ENCODE measurements at regions not wholly inside any gene's neighbourhood (a gene's known extent, or its start where the extent isn't known, plus 50 kb on each side); places are given as distances from the start of the nearest gene placed in this dataset.
"Not testable (repeated sequence)": the region's sequence is repeated elsewhere in the genome, so short reads cannot be mapped to it uniquely, and the experiment has no call there.

DNA sequence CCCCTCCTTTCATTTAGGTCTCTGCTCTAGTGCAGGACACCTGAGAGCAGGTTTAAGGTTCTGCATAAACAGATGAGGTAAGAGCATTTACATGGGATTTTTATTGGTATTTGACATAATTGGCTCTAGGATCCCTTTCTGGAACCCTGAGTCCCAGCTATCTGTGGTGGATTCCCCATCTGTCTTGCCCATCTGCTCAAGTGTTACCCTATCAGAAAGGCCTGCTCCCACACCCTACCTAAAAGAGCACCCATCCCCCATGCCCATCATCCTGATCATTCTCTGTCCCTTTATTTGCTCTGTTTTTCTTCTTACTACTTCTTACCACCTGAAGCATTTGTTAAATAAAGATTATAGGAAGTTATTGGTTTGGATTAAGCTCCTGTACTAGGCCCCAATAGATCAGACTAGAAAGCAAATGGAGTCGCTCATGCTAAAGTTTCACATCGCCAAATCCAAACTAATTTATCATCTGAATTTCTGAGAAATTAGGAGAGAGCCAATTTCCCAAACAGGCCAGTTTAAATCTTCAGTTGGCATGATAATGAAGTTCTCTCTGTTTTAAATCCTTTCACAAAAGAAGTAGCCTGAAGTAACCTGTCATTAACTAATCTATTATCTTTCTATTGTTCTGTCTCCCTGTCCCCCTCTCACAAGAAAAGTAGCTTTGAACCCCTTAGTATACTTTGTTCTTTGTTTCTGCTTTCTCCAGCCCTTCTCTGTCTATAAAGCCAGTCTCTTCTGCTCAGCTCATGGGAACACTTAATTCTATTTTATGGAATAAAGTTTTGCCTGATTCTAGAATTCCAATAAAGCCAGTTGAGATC, 178.6 kb downstream of the ZNF674 start:
- no peak for DNase-seq

DNA sequence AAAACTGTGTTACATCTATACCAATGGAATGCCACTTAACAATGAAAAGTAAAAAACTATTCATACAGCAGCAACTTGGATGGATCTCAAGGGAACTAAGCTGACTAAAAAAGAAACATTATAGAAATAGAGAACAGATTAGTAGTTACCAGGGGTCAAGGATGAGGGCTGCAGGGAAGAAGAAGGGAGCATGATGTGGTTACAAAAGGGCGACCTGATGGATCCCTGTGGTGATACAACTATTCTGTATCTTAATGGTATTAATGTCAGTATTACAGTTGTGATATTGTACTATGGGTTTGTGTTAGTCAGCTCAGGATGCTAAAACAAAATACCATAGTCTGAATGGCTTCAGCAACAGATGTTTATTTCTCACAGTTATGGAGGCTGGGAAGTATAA, 190.7 kb downstream of the ZNF674 start:
- no peak for DNase-seq

DNA sequence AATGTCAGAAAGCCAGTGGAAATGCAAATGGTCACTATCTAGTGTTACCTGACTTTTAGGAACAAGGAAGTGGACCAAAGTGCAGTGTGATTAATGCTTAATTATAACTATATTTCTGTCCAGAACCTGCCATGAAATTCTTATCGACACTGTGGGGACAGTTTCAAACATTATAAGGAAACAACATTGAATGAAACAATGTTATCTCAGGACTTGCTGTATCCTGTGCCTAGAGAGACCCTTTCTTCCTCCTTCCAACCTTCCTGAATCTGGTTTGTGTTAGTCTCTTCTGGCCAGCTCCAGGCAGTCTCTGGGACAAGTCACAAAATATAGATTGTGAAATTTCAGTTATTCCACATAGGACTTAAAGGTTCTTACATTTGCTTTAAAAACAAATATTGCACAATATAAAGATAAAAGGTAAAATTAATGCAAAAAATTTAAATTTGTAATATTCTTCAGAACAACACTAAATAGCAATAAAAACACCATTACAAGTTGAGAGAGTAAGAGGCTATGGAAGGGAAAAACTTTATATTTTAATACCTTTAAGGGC, 203.4 kb downstream of the ZNF674 start:
- DNase-seq: no peak

DNA sequence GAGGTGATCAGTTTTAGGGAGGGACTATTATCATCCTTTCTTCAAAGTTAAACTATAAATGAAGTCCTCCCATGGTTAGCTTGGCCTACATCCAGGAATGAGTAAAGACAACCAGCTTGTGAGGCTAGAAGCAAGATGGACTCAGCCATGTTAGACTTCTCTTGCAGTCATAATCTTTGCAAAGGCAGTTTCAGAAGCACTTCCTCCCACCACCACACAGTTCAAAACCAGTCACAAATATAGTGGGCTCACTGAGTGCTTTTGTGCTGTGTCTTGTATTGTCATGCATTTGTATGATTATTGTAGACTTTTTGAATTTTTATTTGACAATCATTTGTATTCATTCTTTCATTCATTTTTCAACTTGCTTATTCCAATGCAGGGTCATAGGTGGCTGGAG, 204.5 kb downstream of the ZNF674 start:
- no peak for DNase-seq

- no peak for DNase-seq
Measured at GRCh38 chrX:46333550-46333949, 211.7 kb downstream of the ZNF674 start.

GRCh38 chrX:46330981-46331380, 214.2 kb downstream of the ZNF674 start:
- no peak for DNase-seq

DNA sequence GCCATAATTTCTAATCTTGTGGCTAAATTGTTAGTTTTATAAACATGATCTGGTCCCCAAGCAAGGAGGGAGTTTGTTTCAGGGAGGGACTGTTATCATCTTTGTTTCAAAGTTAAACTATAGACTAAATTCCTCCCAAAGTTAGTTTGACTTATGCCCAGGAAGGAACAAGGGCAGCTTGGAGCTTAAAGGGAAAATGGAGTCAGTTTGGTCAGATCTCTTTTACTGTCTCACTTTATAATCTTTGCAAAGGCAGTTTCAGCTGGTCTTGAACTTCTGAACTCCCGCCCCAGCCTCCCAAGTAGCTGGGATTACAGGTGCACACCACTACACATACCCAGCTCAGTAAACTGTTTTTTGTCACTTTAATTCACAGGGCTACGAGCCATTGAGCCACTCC, 214.7 kb downstream of the ZNF674 start:
- no peak for DNase-seq

GRCh38 chrX:46328133-46328532, 217.1 kb downstream of the ZNF674 start:
- no peak for DNase-seq

GRCh38 chrX:46327566-46328115, 217.6 kb downstream of the ZNF674 start:
- DNase-seq: no peak

- DNase-seq: no peak
Measured at GRCh38 chrX:46326161-46326560, 219.1 kb downstream of the ZNF674 start.

DNA sequence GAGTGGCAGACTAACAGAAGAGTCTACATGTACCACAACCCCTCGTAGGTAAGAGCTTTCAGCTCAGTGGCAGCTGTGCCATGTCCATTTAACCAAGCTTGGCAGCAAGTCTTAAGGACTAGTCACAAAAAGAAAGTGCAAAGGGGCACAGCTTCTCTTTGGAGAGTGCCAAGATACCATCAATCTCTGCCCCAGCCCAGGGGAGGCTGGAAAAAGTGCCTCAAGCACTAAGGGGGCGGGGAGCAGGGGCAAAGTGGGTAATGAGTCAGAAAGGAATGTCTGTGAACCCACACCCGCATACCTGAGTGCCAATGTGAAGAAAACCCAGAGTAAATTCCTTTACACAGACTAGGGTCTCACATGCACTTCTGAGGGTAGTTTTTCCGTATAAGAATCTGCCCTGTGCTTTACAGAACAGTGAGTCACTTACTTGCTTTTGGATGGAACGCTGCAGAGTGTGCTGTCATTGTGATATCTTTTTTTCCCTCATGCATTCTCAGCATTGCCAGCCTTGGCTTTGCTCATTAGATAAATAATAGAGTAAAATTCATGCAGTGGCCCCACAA, 219.8 kb downstream of the ZNF674 start:
- no peak for DNase-seq

GRCh38 chrX:46324166-46324565, 221.1 kb downstream of the ZNF674 start:
- DNase-seq: no peak

- DNase-seq: not testable (repeated sequence)
Measured at GRCh38 chrX:46322929-46323328, 222.3 kb downstream of the ZNF674 start.

- DNase-seq: peak; percentile 0
Measured at GRCh38 chrX:46321676-46322075, 223.5 kb downstream of the ZNF674 start.

DNA sequence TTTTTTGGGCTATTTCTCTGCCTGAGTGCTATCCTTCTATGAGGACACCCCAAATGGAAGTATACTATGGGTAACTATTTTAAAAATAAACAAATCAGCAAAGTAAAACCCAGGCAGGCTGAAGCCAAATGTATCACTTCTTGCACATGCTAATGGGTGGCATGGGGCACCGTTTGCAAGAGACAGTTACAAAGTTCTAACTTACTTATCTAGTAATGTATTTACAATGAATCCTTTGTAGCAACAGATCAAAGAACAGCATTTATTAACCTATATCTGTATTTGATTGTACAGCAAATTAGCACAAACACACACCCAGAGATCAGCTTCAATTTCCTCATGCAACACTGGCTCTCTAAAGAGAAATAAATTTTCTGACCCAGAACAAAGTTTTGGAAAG, 225.5 kb downstream of the ZNF674 start:
- no peak for DNase-seq

GRCh38 chrX:46318551-46318950, 226.7 kb downstream of the ZNF674 start:
- DNase-seq: no peak

- DNase-seq: no peak
Measured at GRCh38 chrX:46317163-46317562, 228.1 kb downstream of the ZNF674 start.

GRCh38 chrX:46311581-46312120, 233.6 kb downstream of the ZNF674 start:
- no peak for DNase-seq

DNA sequence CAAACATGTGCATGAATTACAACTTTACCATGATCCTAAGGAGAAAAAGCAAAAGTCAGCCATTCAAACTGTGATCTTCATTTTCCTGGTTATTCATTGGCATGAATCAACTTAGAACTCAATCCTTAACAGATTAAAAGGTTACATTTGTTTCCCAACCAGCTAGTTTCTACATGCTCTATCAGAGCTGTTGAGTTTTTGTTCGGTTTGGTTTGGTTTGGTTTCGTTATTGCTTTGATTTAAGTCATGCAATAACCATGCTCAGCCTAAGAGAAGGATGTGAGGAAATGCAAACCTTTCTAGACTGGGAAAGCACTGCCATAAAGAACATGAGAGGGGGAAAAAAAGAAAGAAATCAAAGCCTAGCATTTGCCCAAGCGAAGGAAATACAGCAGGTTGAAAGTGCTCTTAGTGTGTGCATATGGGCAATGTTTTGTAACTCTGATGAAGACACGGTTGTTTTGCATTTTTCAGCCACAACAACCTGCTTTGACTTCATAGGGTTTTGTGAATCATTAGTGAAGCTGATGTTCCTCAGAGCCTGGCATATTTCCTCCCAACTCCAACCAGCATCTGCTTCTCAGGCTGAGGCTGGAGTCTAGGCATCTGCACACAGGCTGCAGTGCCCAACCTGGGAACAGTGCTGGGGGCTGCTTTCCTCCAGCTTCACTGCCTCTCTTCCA, 234.3 kb downstream of the ZNF674 start:
- no peak for DNase-seq

DNA sequence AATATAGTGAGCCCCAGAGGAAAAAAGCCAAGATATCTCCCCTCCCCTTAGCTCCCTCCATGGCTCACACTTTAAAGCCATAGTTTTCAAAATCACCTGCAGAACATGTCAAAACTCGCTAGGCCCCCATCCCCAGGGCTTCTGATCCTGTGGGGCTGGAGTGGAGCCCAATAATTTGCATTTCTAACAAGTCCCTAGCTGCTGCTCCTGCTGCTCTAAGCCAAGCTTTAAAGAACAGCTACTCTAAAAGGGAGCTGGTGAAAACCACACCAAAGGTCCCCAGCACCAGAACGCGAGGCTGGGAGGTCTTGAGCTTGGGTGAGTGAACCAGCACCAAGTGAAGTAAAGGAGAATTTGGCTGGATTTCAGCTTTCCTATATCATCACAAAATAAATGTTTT, 237.1 kb downstream of the ZNF674 start:
- DNase-seq: no peak

DNA sequence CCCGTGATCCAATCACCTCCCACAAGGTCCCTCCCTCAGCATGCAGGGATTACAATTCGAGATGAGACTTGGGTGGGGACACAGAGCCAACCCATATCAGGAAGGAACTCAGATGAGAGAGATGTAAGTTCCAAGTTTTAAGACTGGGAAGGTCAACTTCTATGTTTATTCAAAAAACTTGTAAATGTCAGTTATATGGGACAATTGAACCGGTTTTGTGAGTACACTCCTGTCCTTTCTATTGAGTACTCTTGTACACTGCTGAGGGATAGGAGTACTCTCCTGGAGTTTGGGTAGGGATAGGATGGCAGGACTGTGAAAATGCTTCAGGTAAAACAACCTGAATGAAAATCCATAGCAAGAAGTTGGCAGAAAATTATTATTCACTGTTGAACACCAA, 239.1 kb downstream of the ZNF674 start:
- no peak for DNase-seq

- no peak for DNase-seq
Measured at GRCh38 chrX:46305431-46305830, 239.8 kb downstream of the ZNF674 start.

DNA sequence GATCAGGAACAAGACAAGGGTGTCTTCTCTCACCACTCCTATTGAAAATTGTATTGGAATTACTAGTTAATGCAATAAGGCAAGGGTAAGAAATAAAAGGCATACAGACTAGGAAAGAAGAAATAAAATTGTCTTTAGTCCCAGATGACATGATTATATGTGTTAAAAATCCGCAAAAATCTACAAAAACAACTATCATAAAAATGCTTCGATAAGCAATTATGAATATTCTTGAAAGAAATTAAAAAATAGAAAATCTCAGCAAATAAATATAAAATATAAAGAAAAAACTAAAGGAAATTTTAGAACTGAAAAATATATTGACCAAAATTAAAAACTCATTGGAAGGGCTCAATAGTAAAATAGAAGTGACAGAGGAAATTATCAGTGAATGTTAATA, 243.3 kb downstream of the ZNF674 start:
- DNase-seq: no peak

All from suppressor macrophage treated with lipopolysaccharide for 4 hours (primary cell).